ENCODE measurements at regions not wholly inside any gene's neighbourhood (a gene's known extent, or its start where the extent isn't known, plus 50 kb on each side); places are given as distances from the start of the nearest gene placed in this dataset.
"Not testable (repeated sequence)": the region's sequence is repeated elsewhere in the genome, so short reads cannot be mapped to it uniquely, and the experiment has no call there.

DNA sequence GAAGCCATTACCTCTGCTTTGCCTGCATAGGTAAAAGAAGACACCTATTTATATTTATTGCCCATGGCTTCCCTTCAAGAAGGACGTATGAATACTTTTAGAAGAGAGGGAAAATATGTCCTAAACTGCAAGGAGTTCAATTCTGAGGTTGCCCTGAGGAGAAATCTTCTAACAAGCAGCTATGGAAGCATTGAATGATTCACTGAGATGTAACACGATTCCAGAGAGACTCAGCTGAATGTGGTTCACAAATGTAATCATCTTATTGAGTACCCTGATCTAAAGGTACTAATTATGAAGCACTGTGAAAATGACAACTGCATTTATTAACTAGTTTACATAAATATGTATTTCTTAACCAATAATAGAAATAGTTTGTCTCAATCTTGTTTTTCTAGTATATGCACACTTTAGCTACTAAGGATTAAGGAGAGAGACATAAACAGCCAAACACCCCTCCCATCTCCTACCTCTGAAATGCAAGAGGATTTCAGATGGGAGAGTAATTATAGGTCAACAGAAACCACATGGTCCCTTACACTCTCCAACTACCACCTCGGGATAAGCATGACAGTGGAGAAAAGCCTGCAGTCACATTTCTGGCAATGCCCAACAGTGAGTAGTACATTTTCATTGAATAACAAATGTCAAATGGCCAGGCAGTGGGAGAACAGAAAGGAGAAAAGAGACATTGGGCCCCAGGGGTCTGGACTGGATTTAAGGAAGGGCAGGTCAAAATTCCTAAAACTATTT lies 506.2 kb upstream of the IL12A start:
- no peak for DNase-seq

- DNase-seq: no peak
Observed at GRCh38 chr3:159482994-159483367, 505.7 kb upstream of the IL12A start.

DNA sequence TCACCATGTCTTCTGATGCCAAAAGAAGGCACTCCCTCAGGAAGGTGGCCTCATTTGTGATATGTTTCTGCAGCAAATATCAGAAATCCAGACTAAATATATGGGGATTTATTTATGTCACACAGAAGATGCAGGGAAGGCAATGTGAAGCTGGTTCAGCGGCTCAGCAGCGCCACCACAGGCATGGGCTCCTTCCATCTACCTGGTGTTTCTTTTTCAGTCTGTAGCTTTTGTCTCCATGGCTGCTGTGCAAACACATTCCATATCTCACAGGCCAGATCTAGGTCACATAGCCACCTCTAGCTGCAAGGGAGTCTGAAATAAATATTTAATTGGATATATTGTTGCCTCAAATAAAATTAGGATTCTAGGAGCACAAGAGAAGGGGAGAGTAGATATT lies 502.1 kb upstream of the IL12A start:
- peak; percentile 0 for DNase-seq

- DNase-seq: no peak
Observed at GRCh38 chr3:159487304-159487703, 501.3 kb upstream of the IL12A start.

- no peak for DNase-seq
Observed at GRCh38 chr3:159488602-159489001, 500.0 kb upstream of the IL12A start.

GRCh38 chr3:159497361-159497760 lies 491.3 kb upstream of the IL12A start:
- DNase-seq: no peak

DNA sequence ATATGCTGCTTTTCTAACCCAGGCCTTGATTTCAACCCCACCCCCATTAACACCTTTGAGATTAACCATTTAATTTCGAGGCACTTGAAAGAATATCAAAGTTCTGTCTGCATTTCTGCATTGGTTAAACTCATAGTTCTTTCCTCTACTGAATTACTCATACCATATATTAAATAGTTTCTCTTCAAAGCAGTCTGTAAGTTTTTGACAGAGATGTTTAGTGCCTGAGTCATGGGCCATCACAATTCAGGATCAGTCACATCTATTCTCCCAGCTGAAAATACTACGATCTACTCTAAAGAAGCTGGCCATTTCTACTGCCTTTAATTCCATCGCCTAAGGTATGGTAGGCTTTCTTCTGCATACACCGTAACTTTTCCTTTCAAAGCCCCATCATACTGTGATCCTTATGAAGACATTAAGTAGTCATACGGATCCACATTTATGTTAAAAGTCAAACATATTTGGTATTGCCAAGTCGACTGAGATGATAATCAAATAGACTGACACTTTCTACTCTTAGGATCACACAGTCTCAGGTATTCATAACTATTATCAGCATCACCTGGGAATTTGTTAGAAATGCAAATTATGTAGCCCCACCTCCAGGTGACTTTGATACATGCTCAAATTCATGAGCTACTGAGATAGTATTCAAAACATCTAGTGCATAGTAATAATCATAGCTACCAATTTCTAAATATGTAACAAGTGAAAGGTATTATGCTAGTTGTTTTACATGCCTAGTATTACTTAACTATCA lies 489.4 kb upstream of the IL12A start:
- no peak for DNase-seq

DNA sequence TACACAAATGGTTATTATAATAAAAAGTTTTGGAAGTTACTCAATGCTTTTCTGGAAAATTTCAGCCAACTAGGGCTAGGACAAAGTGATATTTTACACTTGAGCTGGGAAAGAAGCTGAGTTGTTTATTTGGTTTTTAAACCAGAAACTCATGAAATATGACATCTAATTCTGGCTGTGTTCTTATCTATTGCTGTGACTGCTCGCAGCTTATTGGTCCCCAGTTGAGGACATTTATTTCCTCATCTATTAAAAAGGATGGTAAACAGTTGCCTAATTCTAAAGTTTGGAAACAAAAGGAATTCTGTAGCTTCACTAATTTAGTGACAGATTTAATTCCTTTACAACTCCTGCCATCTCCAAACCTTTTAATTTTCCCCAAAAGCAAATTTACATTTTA lies 487.6 kb upstream of the IL12A start:
- DNase-seq: no peak

- DNase-seq: no peak
Observed at GRCh38 chr3:159502986-159503385, 485.6 kb upstream of the IL12A start.

GRCh38 chr3:159510988-159511387 lies 477.6 kb upstream of the IL12A start:
- not testable (repeated sequence) for DNase-seq

DNA sequence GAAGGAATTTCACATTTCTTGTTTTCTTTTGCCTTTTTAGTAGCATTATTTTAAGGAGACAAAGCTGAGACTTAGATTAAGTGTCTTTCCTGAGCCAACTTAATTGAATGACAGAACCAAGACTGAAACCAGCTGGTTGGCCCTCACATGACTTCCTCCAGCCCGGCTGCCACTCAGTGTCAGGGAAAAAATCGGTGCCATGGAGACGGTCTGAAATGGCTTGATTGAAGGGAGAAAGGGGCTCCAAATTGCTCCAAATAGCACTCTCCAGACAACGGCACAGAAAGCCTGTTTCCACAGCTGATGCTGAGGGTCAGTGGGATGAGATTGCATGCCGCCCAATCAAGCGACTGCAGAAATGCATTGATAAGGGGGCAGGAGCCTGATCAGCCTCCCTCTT lies 475.2 kb upstream of the IL12A start:
- no peak for DNase-seq

DNA sequence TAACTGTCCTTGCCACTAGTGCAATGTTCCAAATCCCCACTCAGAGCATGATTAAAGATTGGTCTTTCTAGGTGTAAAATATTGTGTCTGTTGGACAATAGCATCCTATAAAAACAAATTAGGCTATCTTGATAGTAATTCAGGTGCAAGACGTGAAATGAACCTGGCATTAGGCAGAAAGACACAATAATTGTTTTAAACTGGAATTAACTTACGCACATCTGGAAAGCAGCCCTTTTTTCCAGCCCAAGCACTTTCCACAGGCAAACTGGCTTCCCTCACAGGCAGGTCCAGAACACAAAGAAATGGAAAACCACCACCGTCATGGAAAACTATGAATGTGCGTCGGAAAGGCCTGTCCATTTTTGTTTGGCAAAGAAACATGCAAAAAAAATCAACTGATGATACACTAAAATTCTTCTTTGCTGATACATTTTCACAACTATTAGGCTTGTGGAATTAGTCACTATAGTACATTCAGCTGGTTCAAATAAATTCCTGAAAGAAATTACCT lies 474.7 kb upstream of the IL12A start:
- no peak for DNase-seq

GRCh38 chr3:159517105-159517504 lies 471.5 kb upstream of the IL12A start:
- no peak for DNase-seq

- DNase-seq: no peak
Observed at GRCh38 chr3:159520638-159521037, 468.0 kb upstream of the IL12A start.

DNA sequence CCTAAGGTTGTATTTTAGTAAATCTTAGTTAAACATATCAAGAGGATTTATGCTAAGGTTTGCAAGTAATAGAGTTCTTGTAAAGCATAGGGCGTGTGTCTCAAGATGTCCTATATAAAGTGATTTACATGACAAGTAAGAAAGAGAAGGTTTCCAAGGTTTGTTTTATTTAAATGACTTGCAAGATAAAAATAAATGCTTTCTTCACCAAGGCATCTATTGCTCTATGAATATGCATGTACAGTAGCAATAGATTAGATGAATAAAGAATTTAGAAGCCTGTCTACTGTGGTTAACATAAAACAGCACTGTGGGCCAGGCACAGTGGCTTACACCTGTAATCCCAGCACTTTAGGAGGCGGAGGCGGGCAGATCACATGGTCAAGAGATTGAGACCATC lies 466.4 kb upstream of the IL12A start:
- DNase-seq: no peak

DNA sequence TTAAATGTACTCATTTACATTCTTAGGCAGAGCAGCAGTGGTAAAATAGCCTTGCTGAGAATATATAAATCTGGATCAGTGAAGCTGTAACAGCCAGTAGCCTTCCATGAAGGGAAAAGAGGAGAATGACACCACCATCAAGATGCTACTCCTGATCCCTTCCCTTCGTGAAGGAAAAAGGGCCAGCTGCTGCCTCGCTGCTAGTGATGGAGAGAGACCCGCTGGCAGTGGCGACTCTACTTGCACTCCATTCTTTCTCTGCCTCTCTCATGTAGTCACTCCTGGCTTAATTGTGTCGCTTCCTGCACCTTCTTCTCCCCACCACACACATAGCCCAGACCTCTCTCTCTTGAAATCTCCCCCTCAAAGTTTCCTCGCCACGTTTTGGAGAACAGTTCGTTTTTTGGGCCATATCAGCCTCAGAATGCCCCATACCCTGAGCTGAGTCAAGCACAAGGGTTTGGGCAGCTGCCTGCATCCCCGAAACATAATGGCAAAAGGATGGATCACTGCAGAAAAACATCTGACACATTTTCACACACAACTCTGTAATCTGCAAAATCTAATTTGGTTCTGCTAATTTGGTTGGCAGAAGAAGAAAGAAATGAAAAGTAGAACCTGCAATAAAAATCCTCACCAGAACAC lies 460.3 kb upstream of the IL12A start:
- no peak for DNase-seq

DNA sequence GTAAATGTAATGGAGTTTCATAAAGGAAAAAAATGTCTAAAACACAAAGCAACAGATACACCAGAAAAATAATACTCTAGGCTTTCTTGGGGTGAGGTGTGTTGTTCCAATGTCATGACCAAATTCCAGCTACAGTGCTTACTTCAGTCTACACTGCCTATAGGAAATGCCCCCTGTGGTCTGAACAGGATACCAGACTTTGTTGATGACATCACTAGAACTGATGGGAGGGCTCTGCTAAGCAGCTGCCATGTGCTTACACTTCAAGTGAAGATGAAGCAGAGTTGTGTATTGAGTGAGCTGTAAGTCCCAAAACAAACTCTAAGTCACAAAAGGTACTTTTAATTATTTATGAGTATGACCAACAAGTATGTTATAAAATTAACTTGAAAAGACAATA lies 456.1 kb upstream of the IL12A start:
- DNase-seq: no peak

- no peak for DNase-seq
Observed at GRCh38 chr3:159534496-159534895, 454.1 kb upstream of the IL12A start.

GRCh38 chr3:159536876-159537275 lies 451.8 kb upstream of the IL12A start:
- DNase-seq: no peak

- no peak for DNase-seq
Observed at GRCh38 chr3:159538507-159538906, 450.1 kb upstream of the IL12A start.

DNA sequence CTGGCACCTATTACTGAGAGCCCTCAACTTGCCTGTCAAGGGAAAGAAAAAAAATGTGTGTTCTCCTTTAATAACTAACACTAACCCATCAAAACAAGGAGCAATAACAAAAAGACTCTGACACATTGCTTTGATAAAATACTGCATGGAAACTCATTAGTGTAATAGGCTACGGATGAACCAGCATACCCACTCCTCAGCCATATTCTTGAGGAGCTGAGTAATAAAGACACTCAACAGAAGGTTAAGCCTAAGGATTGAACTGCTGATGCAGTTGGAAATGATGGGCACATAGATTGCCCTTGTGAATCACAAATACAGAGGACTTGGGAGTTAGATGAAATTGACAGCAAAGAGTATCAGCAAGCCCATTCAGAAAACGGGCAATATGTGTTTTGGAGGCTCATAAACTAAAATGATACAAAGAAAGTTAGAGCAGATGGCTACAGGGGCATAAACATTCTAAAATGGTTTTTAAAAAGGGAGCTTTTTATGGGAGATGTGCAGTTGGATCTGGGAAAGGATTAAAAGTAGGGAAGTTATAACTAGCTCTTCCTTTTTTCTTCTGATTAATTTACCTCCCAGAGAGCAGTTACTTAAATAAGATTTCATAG lies 447.6 kb upstream of the IL12A start:
- no peak for DNase-seq

DNA sequence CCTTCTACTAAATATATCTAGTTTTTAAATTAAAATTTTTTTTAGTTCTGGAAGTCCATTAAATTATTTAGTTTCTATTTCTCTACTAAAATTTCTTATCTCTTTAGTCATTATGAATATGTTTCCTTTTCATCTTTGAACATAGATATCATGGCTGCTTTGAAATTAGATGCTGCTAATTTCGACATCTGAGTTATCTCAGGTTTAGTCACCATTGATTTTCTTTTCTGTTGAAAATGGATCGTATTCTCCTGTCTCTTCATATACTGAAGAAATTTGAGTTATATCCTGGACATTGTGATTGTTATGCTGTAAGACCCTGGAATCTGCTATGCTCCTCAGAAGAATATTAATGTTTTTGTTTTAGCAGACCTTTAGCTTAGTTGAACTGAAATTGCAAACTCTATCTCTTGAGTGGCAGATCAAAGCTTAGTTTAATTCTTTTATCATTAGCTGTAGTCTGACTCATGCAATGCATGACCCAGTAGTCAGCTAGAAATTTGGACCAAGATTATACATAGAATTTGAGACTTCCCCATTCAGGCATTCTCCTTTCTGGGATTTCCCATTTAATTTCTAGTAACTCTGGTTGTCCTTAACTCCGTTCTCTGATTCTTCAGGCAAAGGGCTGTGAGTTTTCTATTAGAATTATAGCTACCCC lies 439.8 kb upstream of the IL12A start:
- no peak for DNase-seq

GRCh38 chr3:159555205-159555604 lies 433.4 kb upstream of the IL12A start:
- DNase-seq: no peak

Data from hematopoietic multipotent progenitor cell treated with erythropoietin and hydrocortisone succinate and interleukin-3 and kit ligand, for 6 days (in vitro differentiated cells).